ENCODE measurements at regions not wholly inside any gene's neighbourhood (a gene's known extent, or its start where the extent isn't known, plus 50 kb on each side); places are given as distances from the start of the nearest gene placed in this dataset.

DNA sequence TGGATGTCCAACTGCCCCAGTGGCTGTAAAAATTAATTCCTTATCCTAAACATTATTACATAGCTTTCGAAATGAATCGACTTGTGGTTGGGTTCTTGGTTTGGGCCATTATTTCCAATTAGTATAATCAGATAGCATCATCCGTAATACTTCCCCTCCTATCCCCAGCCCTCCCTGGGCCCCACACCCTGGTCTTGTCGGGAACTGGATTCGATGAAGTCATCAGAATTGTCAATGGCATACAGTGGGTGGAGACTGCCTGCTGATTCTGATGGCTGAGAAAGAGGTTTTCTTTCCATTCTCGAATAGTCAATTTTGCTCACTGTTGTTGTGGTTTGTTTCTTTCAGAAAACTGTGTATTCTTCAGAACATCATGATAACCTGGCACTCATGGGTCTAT, 395.1 kb downstream of the SEC14L1 start:
- TF ChIP-seq CTCF (IDR thresholded peaks at IDR 0.05) (no peak), POLR2AphosphoS5 (IDR thresholded peaks at IDR 0.05; ENCODE audit: insufficient read depth in 1 of 2, low read depth in 1 of 2) (no peak)

Measured in vagina (tissue), 2 donors.